T-helper 1 cell treated with Interleukin-12 subunit alpha and Interleukin-12 subunit beta and Interleukin-4 antibody, amounts not matched to agents 30 μg/mL and 1 μg/mL, for 36 hours (primary cell): ENCODE measurements at regions not wholly inside any gene's neighbourhood (a gene's known extent, or its start where the extent isn't known, plus 50 kb on each side); places are given as distances from the start of the nearest gene placed in this dataset.

ENCODE experiments used
- H3K27ac Mint-ChIP-seq: one replicate; pipeline ENCODE4 v1.8.0; 2021; ENCODE audit warnings: mild to moderate bottlenecking, mixed read lengths
- H3K27me3 Mint-ChIP-seq: one replicate; pipeline ENCODE4 v1.8.0; 2021; ENCODE audit warnings: low read depth, mixed read lengths
- H3K36me3 Mint-ChIP-seq: one replicate; pipeline ENCODE4 v1.8.0; 2021; ENCODE audit warnings: low read depth, mixed read lengths
- H3K4me1 Mint-ChIP-seq: one replicate; pipeline ENCODE4 v1.8.0; 2021; ENCODE audit warnings: low read depth, mixed read lengths
- H3K4me3 Mint-ChIP-seq: one replicate; pipeline ENCODE4 v1.8.0; 2021; ENCODE audit warnings: mild to moderate bottlenecking, moderate library complexity, mixed read lengths
- H3K9me3 Mint-ChIP-seq: one replicate; pipeline ENCODE4 v1.8.0; 2021; ENCODE audit warnings: mixed read lengths

GRCh38 chrY:19816920-19817319 is 72.4 kb upstream of the KDM5D start:
- Mint-ChIP-seq H3K4me3 (no peak overlapping the region), H3K27me3 (no peaks in the 10 kb centered on the region), H3K4me1 (peaks cover 2% of the 10 kb centered on the region), H3K36me3 (no peaks in the 10 kb centered on the region), H3K27ac (no peak overlapping the region), H3K9me3 (no peaks in the 10 kb centered on the region)

- peak overlapping the region; percentile 31 for H3K27ac Mint-ChIP-seq
- peaks cover 2% of the 10 kb centered on the region for H3K4me1 Mint-ChIP-seq
- H3K4me3 Mint-ChIP-seq: peak overlapping the region; percentile 55
- H3K36me3 Mint-ChIP-seq: no peaks in the 10 kb centered on the region
- H3K9me3 Mint-ChIP-seq: no peaks in the 10 kb centered on the region
- no peaks in the 10 kb centered on the region for H3K27me3 Mint-ChIP-seq
Measured at GRCh38 chrY:19816053-19816823, 71.7 kb upstream of the KDM5D start.
